MCF 10A (cell line): ENCODE measurements at regions not wholly inside any gene's neighbourhood (a gene's known extent, or its start where the extent isn't known, plus 50 kb on each side); places are given as distances from the start of the nearest gene placed in this dataset.

Source experiments
- BruUV-seq: library from RNA; stranded (reverse); fragments of 400-500 nt; replicated peaks from 2 replicates; lab custom pipeline; 2021; lab: Mats Ljungman, UMichigan
- CTCF ChIA-PET: fragments of 300-600 bp; sonication (Branson Sonifier 250); formaldehyde crosslinking; extraction: SDS; loops from one replicate; lab custom pipeline; 2021; ENCODE audit warnings: antibody characterized with exemption, inconsistent platforms; lab: Yijun Ruan, JAX
- POLR2A ChIA-PET: fragments of 300-600, 350-650 bp; sonication (Branson Sonifier 250); formaldehyde crosslinking; extraction: SDS; loops from one replicate; lab custom pipeline; 2020; ENCODE audit warnings: antibody characterized with exemption, inconsistent platforms; lab: Yijun Ruan, JAX
- DNase-seq: peaks from one replicate; pipeline ENCODE4 v3.0.0-alpha.2; 2018; ENCODE audit not compliant: unreplicated experiment
- H3K27ac Mint-ChIP-seq: one replicate; pipeline ENCODE4 v1.8.0; 2022; ENCODE audit warnings: mild to moderate bottlenecking, low read depth, mixed read lengths; ENCODE audit not compliant: unreplicated experiment
- H3K27me3 Mint-ChIP-seq: one replicate; pipeline ENCODE4 v1.8.0; 2022; ENCODE audit warnings: mixed read lengths; ENCODE audit not compliant: insufficient read depth, unreplicated experiment
- H3K36me3 Mint-ChIP-seq: one replicate; pipeline ENCODE4 v1.8.0; 2022; ENCODE audit warnings: mild to moderate bottlenecking, moderate library complexity, mixed read lengths; ENCODE audit not compliant: insufficient read depth, unreplicated experiment
- H3K4me1 Mint-ChIP-seq: one replicate; pipeline ENCODE4 v1.8.0; 2022; ENCODE audit warnings: mixed read lengths; ENCODE audit not compliant: insufficient read depth, unreplicated experiment
- H3K4me3 Mint-ChIP-seq: one replicate; pipeline ENCODE4 v1.8.0; 2022; ENCODE audit warnings: mild to moderate bottlenecking, moderate library complexity, mixed read lengths; ENCODE audit not compliant: unreplicated experiment
- H3K9me3 Mint-ChIP-seq: one replicate; pipeline ENCODE4 v1.8.0; 2022; ENCODE audit warnings: mixed read lengths; ENCODE audit not compliant: unreplicated experiment
- intact Hi-C: fragments of 100-400 bp; cut with micrococcal nuclease; formaldehyde crosslinking; loops from 2 replicates; pipeline ENCODE4 v1.14.1; 2022
- TF ChIP-seq, protein P1 (sequence below): fragments of 200-600 bp; IDR thresholded peaks from one replicate; pipeline ENCODE4 v1.8.0; 2022; ENCODE audit warnings: antibody characterized with exemption, mild to moderate bottlenecking; ENCODE audit not compliant: unreplicated experiment

DNA sequence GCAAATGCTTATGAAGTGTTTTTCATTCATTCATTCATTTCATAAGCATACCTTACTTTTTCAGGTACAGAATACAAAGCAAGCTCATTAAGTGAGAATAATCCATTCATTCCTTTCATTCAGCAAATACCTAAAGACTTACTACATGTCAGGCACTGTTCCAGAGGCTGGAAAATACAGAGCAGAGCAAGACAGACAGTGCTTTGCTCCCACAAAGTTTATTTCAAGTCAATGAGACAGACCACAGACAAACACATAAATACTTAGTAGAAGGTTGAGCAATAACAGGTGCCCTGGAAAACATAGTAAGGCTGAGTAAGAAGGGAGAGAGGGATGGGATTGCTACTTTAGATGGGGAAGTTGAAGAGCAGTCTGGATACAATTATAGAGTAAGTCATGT is 309.8 kb downstream of the C1D start:
- TF ChIP-seq, protein P1, sequence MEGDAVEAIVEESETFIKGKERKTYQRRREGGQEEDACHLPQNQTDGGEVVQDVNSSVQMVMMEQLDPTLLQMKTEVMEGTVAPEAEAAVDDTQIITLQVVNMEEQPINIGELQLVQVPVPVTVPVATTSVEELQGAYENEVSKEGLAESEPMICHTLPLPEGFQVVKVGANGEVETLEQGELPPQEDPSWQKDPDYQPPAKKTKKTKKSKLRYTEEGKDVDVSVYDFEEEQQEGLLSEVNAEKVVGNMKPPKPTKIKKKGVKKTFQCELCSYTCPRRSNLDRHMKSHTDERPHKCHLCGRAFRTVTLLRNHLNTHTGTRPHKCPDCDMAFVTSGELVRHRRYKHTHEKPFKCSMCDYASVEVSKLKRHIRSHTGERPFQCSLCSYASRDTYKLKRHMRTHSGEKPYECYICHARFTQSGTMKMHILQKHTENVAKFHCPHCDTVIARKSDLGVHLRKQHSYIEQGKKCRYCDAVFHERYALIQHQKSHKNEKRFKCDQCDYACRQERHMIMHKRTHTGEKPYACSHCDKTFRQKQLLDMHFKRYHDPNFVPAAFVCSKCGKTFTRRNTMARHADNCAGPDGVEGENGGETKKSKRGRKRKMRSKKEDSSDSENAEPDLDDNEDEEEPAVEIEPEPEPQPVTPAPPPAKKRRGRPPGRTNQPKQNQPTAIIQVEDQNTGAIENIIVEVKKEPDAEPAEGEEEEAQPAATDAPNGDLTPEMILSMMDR, result no peak
- peaks cover 32% of the 10 kb centered on the region for H3K4me1 Mint-ChIP-seq
- DNase-seq, result peak; percentile 55
- ChIA-PET CTCF (interaction anchor here (0.5 to 0.8 kb wide), 2 partner anchors 25 to 43 kb away, joined by 4 read pairs; no protein-coding TSS in a partner anchor), POLR2A (no interaction called here)
- peak overlapping the region; percentile 1 for H3K27ac Mint-ChIP-seq
- no peak overlapping the region for H3K4me3 Mint-ChIP-seq
- BruUV-seq, result no TSS peak
- no peaks in the 10 kb centered on the region for H3K27me3 Mint-ChIP-seq
- H3K36me3 Mint-ChIP-seq, result peaks cover 5% of the 10 kb centered on the region
- intact Hi-C loops, result no loop called here
- no peaks in the 10 kb centered on the region for H3K9me3 Mint-ChIP-seq

DNA sequence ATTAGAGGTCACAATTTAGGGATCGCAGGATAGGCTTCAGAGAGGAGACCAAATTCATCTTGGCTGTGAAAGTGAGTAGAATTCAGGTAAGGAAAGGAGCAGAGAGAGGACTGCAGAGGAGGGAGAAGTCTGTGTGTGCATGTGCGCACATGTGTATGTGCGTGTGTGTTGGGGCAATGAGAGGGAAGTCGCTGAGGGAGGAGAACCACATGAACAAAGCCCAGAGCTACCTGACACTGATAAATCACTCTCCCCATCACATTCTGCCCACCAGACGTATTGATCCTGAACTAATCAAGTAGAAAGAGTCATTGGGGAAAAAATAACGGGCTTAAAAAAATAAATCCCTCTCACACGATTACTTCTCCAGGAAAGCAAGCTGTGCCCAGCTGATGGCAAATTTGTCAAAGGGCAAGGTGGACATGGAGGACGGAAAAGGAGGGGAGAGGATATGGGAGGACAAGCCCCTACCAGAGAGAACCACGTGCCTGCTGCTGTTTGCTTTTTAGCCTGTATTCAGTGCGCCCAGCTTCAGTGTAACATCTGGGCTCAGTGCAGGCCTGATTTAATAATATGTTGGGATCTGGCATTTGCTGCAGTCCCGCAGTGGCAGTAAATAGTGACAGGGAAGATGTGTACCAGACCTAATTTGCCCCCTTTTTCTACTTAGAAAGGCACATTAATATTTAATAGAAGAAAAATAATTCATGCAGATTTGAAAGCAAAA is 307.5 kb downstream of the C1D start:
- CTCF ChIA-PET, result interaction anchor here (0.6 kb wide), 1 partner anchor 69 kb away, joined by 4 read pairs; no protein-coding TSS in a partner anchor
- intact Hi-C loops, result no loop called here
- no peak overlapping the region for H3K4me3 Mint-ChIP-seq
- TF ChIP-seq, protein P1, result no peak
- H3K27me3 Mint-ChIP-seq, result no peaks in the 10 kb centered on the region
- BruUV-seq, result no TSS peak
- no peak for DNase-seq
- no peaks in the 10 kb centered on the region for H3K9me3 Mint-ChIP-seq
- POLR2A ChIA-PET, result no interaction called here
- H3K27ac Mint-ChIP-seq, result no peak overlapping the region
- peaks cover 5% of the 10 kb centered on the region for H3K36me3 Mint-ChIP-seq
- H3K4me1 Mint-ChIP-seq, result peaks cover 29% of the 10 kb centered on the region

DNA sequence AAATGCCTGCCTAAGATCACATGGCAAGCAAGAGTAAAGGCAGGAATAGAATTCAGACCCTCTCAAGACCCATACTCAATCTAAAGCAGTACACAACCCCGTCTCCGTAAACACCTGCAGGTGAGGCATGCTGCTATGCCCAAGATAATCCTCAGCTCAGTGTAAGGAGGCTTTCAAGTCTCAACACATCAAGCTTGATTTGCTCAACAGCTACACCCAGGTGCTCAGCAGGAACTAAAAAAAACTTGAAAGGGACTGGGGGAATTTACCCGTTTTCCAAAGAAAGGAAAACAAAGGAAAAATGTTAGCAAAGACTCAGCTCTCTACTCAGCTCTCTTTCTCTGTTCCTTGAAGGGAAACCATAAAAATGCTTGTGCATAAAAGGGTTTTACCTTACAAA is 301.8 kb downstream of the C1D start:
- ChIA-PET POLR2A (interaction anchor here (1.4 kb wide), 1 partner anchor 23 kb away, joined by 3 read pairs; no protein-coding TSS in a partner anchor), CTCF (interaction anchor here (1.2 kb wide), 1 partner anchor 11 kb away, joined by 3 read pairs; no protein-coding TSS in a partner anchor)
- intact Hi-C loops, result no loop called here
- no peaks in the 10 kb centered on the region for H3K4me1 Mint-ChIP-seq
- H3K9me3 Mint-ChIP-seq, result no peaks in the 10 kb centered on the region
- no peaks in the 10 kb centered on the region for H3K27me3 Mint-ChIP-seq
- H3K27ac Mint-ChIP-seq, result no peak overlapping the region
- H3K4me3 Mint-ChIP-seq, result no peak overlapping the region
- H3K36me3 Mint-ChIP-seq, result no peaks in the 10 kb centered on the region
- DNase-seq, result no peak
- BruUV-seq, result no TSS peak
- TF ChIP-seq, protein P1, result no peak

DNA sequence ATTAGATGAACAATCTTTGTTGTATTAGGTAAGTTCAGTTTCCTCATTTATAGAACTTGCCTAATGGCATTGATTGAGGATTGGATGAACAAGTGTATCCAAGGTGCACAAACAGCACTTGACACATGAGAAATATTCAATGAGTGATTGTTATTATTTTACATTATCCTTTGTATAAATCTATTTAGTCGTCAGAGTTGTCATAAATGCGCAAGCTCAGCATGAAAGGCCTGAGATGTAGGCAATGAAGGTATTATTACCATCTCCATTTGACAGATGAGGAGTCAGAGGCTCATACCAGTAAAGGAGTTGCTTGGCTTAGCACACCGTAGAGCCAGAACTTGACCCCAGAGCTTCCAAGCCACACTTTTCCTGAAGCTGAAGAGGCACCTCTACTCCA is 291.4 kb downstream of the C1D start:
- no TSS peak for BruUV-seq
- no peaks in the 10 kb centered on the region for H3K27me3 Mint-ChIP-seq
- no peak overlapping the region for H3K4me3 Mint-ChIP-seq

More for the DNA sequence above, 291.4 kb downstream of the C1D start:
- Mint-ChIP-seq H3K4me1 (peaks cover 7% of the 10 kb centered on the region), H3K27ac (no peak overlapping the region), H3K36me3 (peaks cover 6% of the 10 kb centered on the region), H3K9me3 (peaks cover 7% of the 10 kb centered on the region)
- no peak for DNase-seq
- POLR2A ChIA-PET, result interaction anchor here (1.8 kb wide), 1 partner anchor 291 kb away, joined by 4 read pairs; the partner anchor contains the start of gene C1D
- TF ChIP-seq, protein P1, result no peak
- CTCF ChIA-PET, result interaction anchor here (1.0 kb wide), 1 partner anchor 10 kb away, joined by 3 read pairs; no protein-coding TSS in a partner anchor
- intact Hi-C loops, result no loop called here
